Hepatocyte (in vitro differentiated cells): ENCODE measurements at regions not wholly inside any gene's neighbourhood (a gene's known extent, or its start where the extent isn't known, plus 50 kb on each side); places are given as distances from the start of the nearest gene placed in this dataset.

ENCODE experiments used
- CTCF ChIP-seq: fragments of 200-600 bp; sonication (generic); IDR thresholded peaks from 2 replicates; pipeline ENCODE4 v1.5.1; 2016; ENCODE audit warnings: antibody characterized with exemption, mild to moderate bottlenecking; ENCODE audit not compliant: poor library complexity
- EZH2 ChIP-seq: fragments of 200-600 bp; sonication (generic); IDR thresholded peaks from 2 replicates; pipeline ENCODE4 v1.6.1; 2016; ENCODE audit warnings: antibody characterized with exemption, mild to moderate bottlenecking, borderline replicate concordance
- EZH2phosphoT487 ChIP-seq: fragments of 200-600 bp; sonication (generic); IDR thresholded peaks from one replicate; pipeline ENCODE4 v1.6.1; 2018; ENCODE audit warnings: antibody characterized with exemption, mild to moderate bottlenecking, low read depth, moderate library complexity; ENCODE audit not compliant: unreplicated experiment, severe bottlenecking

- no peak for TF ChIP-seq CTCF
- no peak for TF ChIP-seq EZH2
- TF ChIP-seq EZH2phosphoT487 = no peak
These were observed 97.6 kb upstream of the BCOR start for GRCh38 chrX:40195368-40195767.
